ENCODE measurements at regions not wholly inside any gene's neighbourhood (a gene's known extent, or its start where the extent isn't known, plus 50 kb on each side); places are given as distances from the start of the nearest gene placed in this dataset.
A peak's percentile ranks its signal among the peaks of the same experiment; 100 is the strongest.
"Not testable (repeated sequence)": the region's sequence is repeated elsewhere in the genome, so short reads cannot be mapped to it uniquely, and the experiment has no call there.

DNA sequence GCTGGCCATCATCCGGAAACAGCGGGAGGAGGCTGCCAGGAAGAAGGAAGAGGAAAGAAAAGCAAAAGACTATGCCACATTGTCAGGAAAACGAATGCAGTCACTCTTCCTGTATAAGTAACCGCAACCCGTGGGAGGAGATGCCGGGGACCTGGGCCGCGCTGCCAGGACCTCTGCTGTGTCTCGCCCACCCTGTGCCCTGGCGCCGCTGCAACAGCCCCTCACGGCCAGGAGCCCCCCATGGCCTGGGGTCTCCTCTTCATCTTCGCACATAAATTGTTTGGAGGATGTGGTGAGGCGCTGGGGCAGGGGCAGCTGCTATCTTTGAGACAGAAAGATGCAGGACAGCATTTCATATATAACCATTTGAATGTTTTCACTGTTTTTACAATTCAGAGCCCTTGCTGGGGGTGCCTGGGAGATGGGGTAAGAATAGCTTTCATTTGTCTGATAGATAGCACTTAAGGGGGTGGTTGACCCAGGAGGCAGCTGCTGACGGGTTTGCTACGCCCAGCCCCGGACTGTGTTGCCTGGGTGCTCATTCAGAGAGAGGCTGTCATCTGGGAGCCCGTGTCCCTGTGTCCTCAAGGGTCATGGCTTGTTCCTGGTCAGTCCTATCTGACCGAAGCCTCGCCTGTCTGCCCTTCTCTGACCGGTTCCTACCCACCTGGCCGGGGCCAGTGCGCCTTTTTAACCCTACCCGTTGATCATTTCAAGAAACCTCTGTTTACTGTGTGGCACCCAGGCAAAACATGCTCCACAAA, 1067.7 kb upstream of the COX7C start:
- no peak overlapping the region for H3K4me3 ChIP-seq (ENCODE audit: low read depth, low read length)
- DNase-seq (ENCODE audit: low read depth) (no peak), FAIRE-seq (no peak)
- TF ChIP-seq CTCF (IDR thresholded peaks at IDR 0.05; ENCODE audit: insufficient read depth, low read length, severe bottlenecking) = no peak
- H3K27me3 ChIP-seq (ENCODE audit: control insufficient read depth, insufficient read depth, low read length) = no peaks in the 10 kb centered on the region
- no peaks in the 10 kb centered on the region for H3K36me3 ChIP-seq (ENCODE audit: control insufficient read depth, insufficient read depth, low read length)

DNA sequence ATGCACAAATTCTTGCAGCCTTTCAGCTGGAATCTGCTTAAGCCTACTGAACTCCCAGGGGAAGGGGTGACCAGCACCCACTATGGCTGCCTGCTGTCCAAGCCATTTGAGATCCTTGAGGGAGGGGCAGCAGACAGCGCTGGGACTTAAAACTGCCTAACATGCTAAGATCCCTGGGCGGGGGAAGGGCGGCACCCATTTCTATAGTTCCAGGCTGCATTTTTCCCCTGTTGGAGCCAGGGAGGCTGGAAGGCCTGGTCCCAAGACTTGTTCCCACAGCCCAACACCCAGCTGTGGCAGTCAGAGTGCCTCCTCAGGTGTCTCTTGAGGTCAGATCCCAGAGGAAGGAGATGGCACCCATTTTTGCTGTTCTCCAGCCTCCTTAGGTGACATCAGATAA, 1061.3 kb upstream of the COX7C start:
- no peaks in the 10 kb centered on the region for H3K27me3 ChIP-seq (ENCODE audit: control insufficient read depth, insufficient read depth, low read length)
- TF ChIP-seq CTCF (IDR thresholded peaks at IDR 0.05; ENCODE audit: insufficient read depth, low read length, severe bottlenecking) = no peak
- DNase-seq (ENCODE audit: low read depth) (no peak), FAIRE-seq (no peak)
- no peaks in the 10 kb centered on the region for H3K36me3 ChIP-seq (ENCODE audit: control insufficient read depth, insufficient read depth, low read length)
- H3K4me3 ChIP-seq (ENCODE audit: low read depth, low read length) = no peak overlapping the region

DNA sequence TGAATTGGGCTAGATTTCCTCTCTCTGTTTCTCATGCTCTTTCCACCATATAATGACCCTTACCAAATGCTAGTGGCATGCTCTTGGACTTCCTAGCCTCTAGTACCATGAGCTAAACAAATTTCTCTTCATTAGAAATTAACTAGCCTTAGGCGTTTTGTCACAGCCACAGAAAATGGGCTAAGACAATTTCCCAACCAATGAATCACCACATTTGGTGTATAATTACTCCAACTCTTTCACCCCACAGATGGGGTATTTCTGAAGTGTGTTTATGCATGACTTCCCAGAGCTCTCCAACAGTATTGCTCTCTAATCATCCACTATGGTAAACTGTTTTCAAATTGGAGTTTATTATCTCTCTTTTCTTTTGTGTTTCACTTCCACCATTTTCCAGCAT, 1041.1 kb upstream of the COX7C start:
- no peaks in the 10 kb centered on the region for H3K27me3 ChIP-seq (ENCODE audit: control insufficient read depth, insufficient read depth, low read length)
- FAIRE-seq = no peak
- no peaks in the 10 kb centered on the region for H3K36me3 ChIP-seq (ENCODE audit: control insufficient read depth, insufficient read depth, low read length)
- no peak overlapping the region for H3K4me3 ChIP-seq (ENCODE audit: low read depth, low read length)
- peak; percentile 8 for DNase-seq (ENCODE audit: low read depth)
- TF ChIP-seq CTCF (IDR thresholded peaks at IDR 0.05; ENCODE audit: insufficient read depth, low read length, severe bottlenecking) = no peak

GRCh38 chr5:85587806-85588205, 1029.9 kb upstream of the COX7C start:
- H3K36me3 ChIP-seq (ENCODE audit: control insufficient read depth, insufficient read depth, low read length); H3K4me3 ChIP-seq (ENCODE audit: low read depth, low read length); FAIRE-seq; DNase-seq (ENCODE audit: low read depth); H3K27me3 ChIP-seq (ENCODE audit: control insufficient read depth, insufficient read depth, low read length): not testable (repeated sequence)

GRCh38 chr5:85588268-85588667, 1029.5 kb upstream of the COX7C start:
- not testable (repeated sequence) for H3K36me3 ChIP-seq (ENCODE audit: control insufficient read depth, insufficient read depth, low read length); FAIRE-seq; DNase-seq (ENCODE audit: low read depth); H3K27me3 ChIP-seq (ENCODE audit: control insufficient read depth, insufficient read depth, low read length); H3K4me3 ChIP-seq (ENCODE audit: low read depth, low read length)

DNA sequence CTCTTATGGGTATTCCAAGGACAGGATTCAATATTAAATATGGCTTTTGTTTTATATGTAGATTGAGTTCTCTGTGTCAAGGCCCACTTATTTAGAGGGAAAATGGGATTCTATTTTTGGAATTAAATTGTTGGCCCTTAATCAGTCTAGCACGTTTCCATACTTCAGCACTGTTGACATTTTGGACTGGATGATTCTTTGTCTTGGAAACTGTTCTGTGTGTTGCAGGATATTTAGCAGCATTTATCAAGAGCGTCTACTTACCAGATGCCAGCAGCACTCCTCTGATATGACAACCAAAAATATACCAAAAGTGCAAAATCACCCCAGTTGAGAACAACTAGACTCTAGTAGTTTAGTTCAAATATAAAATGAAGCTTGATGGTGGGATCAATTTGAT, 1027.0 kb upstream of the COX7C start:
- no peak for DNase-seq (ENCODE audit: low read depth)
- no peak for TF ChIP-seq CTCF (IDR thresholded peaks at IDR 0.05; ENCODE audit: insufficient read depth, low read length, severe bottlenecking)
- no peak for FAIRE-seq

DNA sequence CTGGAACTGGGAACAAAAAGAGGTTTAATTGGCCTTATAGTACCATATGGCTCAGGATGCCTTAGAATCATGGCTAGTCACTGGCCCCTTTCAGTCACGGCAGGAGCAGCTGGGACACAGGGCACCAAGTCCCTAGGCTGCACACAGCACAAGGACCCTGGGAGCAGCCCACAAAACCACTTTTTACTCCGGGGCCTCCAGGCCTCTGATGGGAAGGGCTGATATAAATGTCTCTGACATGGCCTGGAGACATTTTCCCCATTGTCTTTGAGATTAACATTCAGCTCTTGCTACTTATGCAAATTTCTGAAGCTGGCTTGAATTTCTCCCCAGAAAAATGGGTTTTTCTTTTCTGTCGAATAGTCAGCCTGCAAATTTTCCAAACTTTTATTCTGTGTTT, 1026.4 kb upstream of the COX7C start:
- no peaks in the 10 kb centered on the region for H3K27me3 ChIP-seq (ENCODE audit: control insufficient read depth, insufficient read depth, low read length)
- DNase-seq (ENCODE audit: low read depth) (no peak), FAIRE-seq (no peak)
- H3K36me3 ChIP-seq (ENCODE audit: control insufficient read depth, insufficient read depth, low read length) = no peaks in the 10 kb centered on the region
- no peak for TF ChIP-seq CTCF (IDR thresholded peaks at IDR 0.05; ENCODE audit: insufficient read depth, low read length, severe bottlenecking)
- no peak overlapping the region for H3K4me3 ChIP-seq (ENCODE audit: low read depth, low read length)

More for the DNA sequence above, 1027.0 kb upstream of the COX7C start:
- Histone ChIP-seq H3K36me3 (ENCODE audit: control insufficient read depth, insufficient read depth, low read length) (no peaks in the 10 kb centered on the region), H3K4me3 (ENCODE audit: low read depth, low read length) (no peak overlapping the region), H3K27me3 (ENCODE audit: control insufficient read depth, insufficient read depth, low read length) (no peaks in the 10 kb centered on the region)
